AG04450 (cell line): ENCODE measurements at regions not wholly inside any gene's neighbourhood (a gene's known extent, or its start where the extent isn't known, plus 50 kb on each side); places are given as distances from the start of the nearest gene placed in this dataset.

ENCODE experiments used
- CTCF ChIA-PET: fragments of 300-600, 350-600 bp; formaldehyde crosslinking; extraction: SDS; loops from one replicate; lab custom pipeline; 2022; ENCODE audit warnings: antibody characterized with exemption, inconsistent platforms; lab: Charles Lee
- POLR2A ChIA-PET: fragments of 350-600 bp; formaldehyde crosslinking; extraction: SDS; loops from one replicate; lab custom pipeline; 2021; ENCODE audit warnings: antibody characterized with exemption, inconsistent platforms; lab: Yijun Ruan, JAX
- DNase-seq: peaks from one replicate; pipeline ENCODE4 v3.0.0-alpha.2; 2011; ENCODE audit warnings: low read depth, low spot score
- H3K27ac ChIP-seq: one replicate; pipeline ENCODE4 v1.5.1; 2012; ENCODE audit warnings: low read depth, low read length, control low read depth
- H3K27me3 ChIP-seq: one replicate; pipeline ENCODE4 v1.6.0; 2012; ENCODE audit warnings: low read length; ENCODE audit not compliant: control insufficient read depth, insufficient read depth
- H3K4me3 ChIP-seq: 2 replicates; pipeline ENCODE4 v1.5.1; 2011; ENCODE audit warnings: mild to moderate bottlenecking, low read depth, low read length, control low read depth
- H3K9me3 ChIP-seq: 2 replicates; pipeline ENCODE4 v1.5.1; 2012; ENCODE audit warnings: low read length; ENCODE audit not compliant: control insufficient read depth, insufficient read depth
- TF ChIP-seq, protein P1 (sequence below): IDR thresholded peaks from 2 replicates; pipeline ENCODE4 v1.5.1; 2011; ENCODE audit warnings: low read depth, low read length, control low read depth, inconsistent platforms

DNA sequence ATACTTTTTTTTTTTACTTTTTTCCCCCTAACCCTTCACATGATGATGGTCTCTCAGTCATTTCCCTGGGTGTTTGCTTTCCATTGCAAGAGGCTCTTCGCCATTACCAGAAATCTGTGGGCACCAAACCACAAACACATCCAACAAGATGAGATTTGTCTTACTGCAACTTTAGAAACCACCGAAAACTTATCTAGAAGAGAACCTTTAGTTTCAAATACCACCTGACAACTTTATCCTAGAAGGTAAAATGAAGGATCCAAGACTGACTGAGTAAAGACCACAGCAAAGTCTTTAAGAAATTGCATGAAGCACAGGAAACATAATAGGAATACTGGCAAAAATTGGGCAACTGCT is 363.3 kb upstream of the MBL2 start:
- ChIA-PET POLR2A (no interaction called here), CTCF (no interaction called here)
- Histone ChIP-seq H3K27ac (no peak overlapping the region), H3K4me3 (no peak overlapping the region), H3K27me3 (no peaks in the 10 kb centered on the region), H3K9me3 (no peaks in the 10 kb centered on the region)
- no peak for DNase-seq
- TF ChIP-seq, protein P1, sequence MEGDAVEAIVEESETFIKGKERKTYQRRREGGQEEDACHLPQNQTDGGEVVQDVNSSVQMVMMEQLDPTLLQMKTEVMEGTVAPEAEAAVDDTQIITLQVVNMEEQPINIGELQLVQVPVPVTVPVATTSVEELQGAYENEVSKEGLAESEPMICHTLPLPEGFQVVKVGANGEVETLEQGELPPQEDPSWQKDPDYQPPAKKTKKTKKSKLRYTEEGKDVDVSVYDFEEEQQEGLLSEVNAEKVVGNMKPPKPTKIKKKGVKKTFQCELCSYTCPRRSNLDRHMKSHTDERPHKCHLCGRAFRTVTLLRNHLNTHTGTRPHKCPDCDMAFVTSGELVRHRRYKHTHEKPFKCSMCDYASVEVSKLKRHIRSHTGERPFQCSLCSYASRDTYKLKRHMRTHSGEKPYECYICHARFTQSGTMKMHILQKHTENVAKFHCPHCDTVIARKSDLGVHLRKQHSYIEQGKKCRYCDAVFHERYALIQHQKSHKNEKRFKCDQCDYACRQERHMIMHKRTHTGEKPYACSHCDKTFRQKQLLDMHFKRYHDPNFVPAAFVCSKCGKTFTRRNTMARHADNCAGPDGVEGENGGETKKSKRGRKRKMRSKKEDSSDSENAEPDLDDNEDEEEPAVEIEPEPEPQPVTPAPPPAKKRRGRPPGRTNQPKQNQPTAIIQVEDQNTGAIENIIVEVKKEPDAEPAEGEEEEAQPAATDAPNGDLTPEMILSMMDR = no peak

DNA sequence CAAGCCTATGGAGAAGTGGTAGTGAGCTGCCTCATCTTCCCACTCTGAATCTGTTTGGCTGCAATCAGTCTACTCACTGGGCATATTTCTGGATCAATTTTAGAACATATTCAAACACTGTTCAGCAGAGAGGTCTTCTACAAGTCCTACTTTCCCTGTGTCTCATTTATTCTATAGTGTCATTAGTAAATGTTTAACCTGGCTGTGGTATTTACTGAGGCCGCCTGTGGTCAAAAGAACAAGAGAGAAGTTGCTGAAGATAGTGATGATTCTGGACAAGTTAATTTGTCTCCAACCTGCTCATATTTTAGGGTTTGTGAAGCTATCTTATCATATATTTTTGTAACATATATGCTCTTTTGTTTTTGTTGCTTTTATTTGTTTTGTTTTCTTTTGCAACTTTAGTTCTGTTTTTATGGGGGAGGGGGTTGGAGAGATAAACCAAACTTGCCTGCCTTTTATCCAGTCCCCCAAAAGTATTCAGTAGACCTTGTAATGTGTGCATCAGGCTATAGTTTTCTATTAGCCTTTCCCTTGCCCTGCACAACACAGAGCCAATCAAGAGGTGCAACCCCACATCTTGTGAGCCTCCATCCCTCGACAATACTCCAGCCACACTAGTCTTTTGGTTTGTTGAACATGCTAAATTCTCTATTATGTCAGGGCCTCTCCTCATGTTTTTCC is 362.8 kb upstream of the MBL2 start:
- Histone ChIP-seq H3K27me3 (no peaks in the 10 kb centered on the region), H3K4me3 (no peak overlapping the region), H3K27ac (no peak overlapping the region), H3K9me3 (no peaks in the 10 kb centered on the region)
- ChIA-PET POLR2A (no interaction called here), CTCF (no interaction called here)
- TF ChIP-seq, protein P1 = no peak
- DNase-seq = no peak

DNA sequence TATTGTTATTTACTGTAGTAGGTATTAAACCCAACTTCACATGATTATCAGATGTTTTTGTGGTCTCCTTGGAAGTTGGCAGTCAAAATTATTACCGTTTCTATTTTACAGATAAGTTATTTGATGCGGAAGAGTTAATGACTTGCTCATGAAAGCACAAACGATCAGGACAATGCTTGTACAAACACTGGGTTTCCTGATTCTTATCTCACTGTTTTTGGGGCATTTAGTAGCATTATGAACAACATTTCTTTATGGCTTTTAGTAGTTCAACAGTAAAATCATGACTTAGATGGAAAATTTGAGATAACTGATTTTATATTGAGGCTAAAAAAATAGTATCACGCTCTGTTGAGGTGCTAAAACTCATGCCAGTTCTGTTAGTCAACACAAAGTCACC is 361.5 kb upstream of the MBL2 start:
- TF ChIP-seq, protein P1 = no peak
- CTCF ChIA-PET = no interaction called here

DNA sequence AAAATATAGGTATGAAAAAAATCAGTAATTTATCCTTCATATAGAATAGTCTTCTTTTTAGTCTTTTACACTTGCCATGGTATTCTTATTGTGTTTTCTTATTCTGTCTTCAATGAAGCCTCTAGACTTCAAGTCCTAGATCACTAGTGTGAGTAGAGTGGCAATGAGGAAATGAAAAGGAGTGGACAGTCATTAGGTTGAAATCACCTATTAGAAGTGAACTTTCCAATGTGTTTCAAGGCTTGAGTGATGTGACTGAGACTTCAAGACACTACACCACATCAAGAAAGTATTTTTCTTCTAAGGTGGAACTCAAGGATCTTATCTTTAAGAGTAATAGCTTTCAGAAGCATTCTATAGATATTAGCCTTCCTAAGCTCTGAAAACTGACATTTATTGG is 357.8 kb upstream of the MBL2 start:
- TF ChIP-seq, protein P1 = no peak
- no peak for DNase-seq
- ChIA-PET POLR2A (no interaction called here), CTCF (no interaction called here)
- H3K27ac ChIP-seq = no peak overlapping the region
- H3K9me3 ChIP-seq = no peaks in the 10 kb centered on the region
- no peak overlapping the region for H3K4me3 ChIP-seq
- H3K27me3 ChIP-seq = no peaks in the 10 kb centered on the region

More for the DNA sequence above, 361.5 kb upstream of the MBL2 start:
- no peak overlapping the region for H3K27ac ChIP-seq
- POLR2A ChIA-PET = no interaction called here
- no peaks in the 10 kb centered on the region for H3K9me3 ChIP-seq
- DNase-seq = no peak
- H3K4me3 ChIP-seq = no peak overlapping the region
- no peaks in the 10 kb centered on the region for H3K27me3 ChIP-seq

DNA sequence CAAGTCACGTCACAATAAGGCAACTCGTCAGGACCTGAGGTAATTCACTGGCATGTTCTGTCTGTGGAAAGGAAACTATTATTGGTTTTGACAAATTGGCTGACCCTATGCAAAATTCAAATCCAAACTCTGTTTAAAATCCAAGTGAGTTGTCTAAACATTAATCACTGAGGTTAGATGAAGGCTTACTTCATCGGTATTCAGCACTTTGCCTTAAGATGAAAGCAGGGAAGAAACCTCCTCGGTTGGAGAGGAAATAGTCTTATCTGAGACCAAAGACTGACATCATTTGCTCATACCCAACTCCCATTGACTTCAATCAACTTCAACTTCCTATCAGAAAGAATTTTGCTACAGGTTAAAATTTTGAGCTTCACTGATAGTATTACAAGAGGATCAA is 355.1 kb upstream of the MBL2 start:
- H3K27ac ChIP-seq = no peak overlapping the region
- ChIA-PET POLR2A (no interaction called here), CTCF (no interaction called here)
- TF ChIP-seq, protein P1 = no peak
- H3K27me3 ChIP-seq = no peaks in the 10 kb centered on the region
- no peaks in the 10 kb centered on the region for H3K9me3 ChIP-seq
- no peak overlapping the region for H3K4me3 ChIP-seq
- DNase-seq = no peak
